ENCODE measurements at regions not wholly inside any gene's neighbourhood (a gene's known extent, or its start where the extent isn't known, plus 50 kb on each side); places are given as distances from the start of the nearest gene placed in this dataset.

- Histone ChIP-seq H3K9ac (ENCODE audit: control insufficient read depth, insufficient read depth, low read length) (no peak overlapping the region), H4K20me1 (ENCODE audit: control insufficient read depth, insufficient read depth) (no peaks in the 10 kb centered on the region), H3K9me3 (replicated peaks; ENCODE audit: control insufficient read depth, insufficient read depth, low read length) (no peaks in the 10 kb centered on the region; the same call in 2 of the 3 replicates), H3K27ac (ENCODE audit: control insufficient read depth, insufficient read depth) (no peak overlapping the region), H3K4me2 (ENCODE audit: control insufficient read depth, insufficient read depth) (no peak overlapping the region), H3K36me3 (ENCODE audit: control insufficient read depth in 2 of 2, insufficient read depth in 2 of 2, low read length in 1 of 2) (no peaks in the 10 kb centered on the region), H3K4me3 (no peak overlapping the region), H3K4me1 (ENCODE audit: control insufficient read depth, insufficient read depth, low read length) (no peaks in the 10 kb centered on the region), H3K79me2 (ENCODE audit: control insufficient read depth, insufficient read depth, low read length) (no peaks in the 10 kb centered on the region), H2AFZ (ENCODE audit: control insufficient read depth, low read depth, low read length) (no peak overlapping the region), H3K27me3 (replicated peaks in 1 of 2; ENCODE audit: control insufficient read depth in 2 of 2, insufficient read depth in 2 of 2, low read length in 1 of 2) (no peaks in the 10 kb centered on the region)
- WGBS (ENCODE audit: insufficient coverage, insufficient replicate concordance, low lambda C conversion rate, missing lambda C conversion rate) = 9% methylated on average over 5 of the region's 5 CpGs
- FAIRE-seq (no peak), DNase-seq (ENCODE audit: low read depth, low spot score) (no peak), ATAC-seq (no peak)
- intact Hi-C loops (cut with micrococcal nuclease; ENCODE audit: unreplicated experiment) (no loop called here), in situ Hi-C loops (cut with MboI) (no loop called here)
- TF ChIP-seq SIX5 (IDR thresholded peaks at IDR 0.05; ENCODE audit: low read depth, low read length, severe bottlenecking) (no peak), HDGF (IDR thresholded peaks at IDR 0.05) (no peak), NR2F1 (conservative IDR thresholded peaks at IDR 0.05) (no peak), IRF5 (IDR thresholded peaks at IDR 0.05; ENCODE audit: borderline replicate concordance) (no peak)
- SMC1A ChIA-PET (ENCODE audit: uncharacterized antibody, unreplicated experiment) = no interaction called here
- BruUV-seq (replicated peaks) = no TSS peak
- POLR2A ChIA-PET = no interaction called here
- CTCF ChIA-PET = no interaction called here
- RAD21 ChIA-PET (ENCODE audit: unreplicated experiment) = no interaction called here
These were observed 56.3 kb upstream of the S1PR3 start for GRCh38 chr9:88934876-88935535.

GRCh38 chr9:88936132-88936531 is 55.1 kb upstream of the S1PR3 start:
- H3K4me3 ChIP-seq = no peak overlapping the region
- H3K27me3 ChIP-seq (replicated peaks in 1 of 2; ENCODE audit: control insufficient read depth in 2 of 2, insufficient read depth in 2 of 2, low read length in 1 of 2) = no peaks in the 10 kb centered on the region
- WGBS (ENCODE audit: insufficient coverage, insufficient replicate concordance, low lambda C conversion rate, missing lambda C conversion rate) = 0% methylated on average over 2 of the region's 2 CpGs
- in situ Hi-C loops (cut with MboI) (no loop called here), intact Hi-C loops (cut with micrococcal nuclease; ENCODE audit: unreplicated experiment) (no loop called here)
- H3K9me3 ChIP-seq (replicated peaks; ENCODE audit: control insufficient read depth, insufficient read depth, low read length) = no peaks in the 10 kb centered on the region; the same call in 2 of the 3 replicates
- H3K4me1 ChIP-seq (ENCODE audit: control insufficient read depth, insufficient read depth, low read length) = no peaks in the 10 kb centered on the region
- ChIA-PET POLR2A (no interaction called here), RAD21 (ENCODE audit: unreplicated experiment) (no interaction called here), SMC1A (ENCODE audit: uncharacterized antibody, unreplicated experiment) (no interaction called here), CTCF (no interaction called here)
- no peak overlapping the region for H2AFZ ChIP-seq (ENCODE audit: control insufficient read depth, low read depth, low read length)
- no TSS peak for BruUV-seq (replicated peaks)
- H4K20me1 ChIP-seq (ENCODE audit: control insufficient read depth, insufficient read depth) = no peaks in the 10 kb centered on the region
- H3K27ac ChIP-seq (ENCODE audit: control insufficient read depth, insufficient read depth) = no peak overlapping the region
- DNase-seq (ENCODE audit: low read depth, low spot score) (no peak), FAIRE-seq (no peak), ATAC-seq (no peak)
- no peak overlapping the region for H3K9ac ChIP-seq (ENCODE audit: control insufficient read depth, insufficient read depth, low read length)
- H3K4me2 ChIP-seq (ENCODE audit: control insufficient read depth, insufficient read depth) = no peak overlapping the region
- H3K79me2 ChIP-seq (ENCODE audit: control insufficient read depth, insufficient read depth, low read length) = no peaks in the 10 kb centered on the region
- no peaks in the 10 kb centered on the region for H3K36me3 ChIP-seq (ENCODE audit: control insufficient read depth in 2 of 2, insufficient read depth in 2 of 2, low read length in 1 of 2)
- no peak for TF ChIP-seq MAX (IDR thresholded peaks at IDR 0.05; ENCODE audit: low read depth, low read length)
- no peak for TF ChIP-seq MYB (IDR thresholded peaks at IDR 0.05; ENCODE audit: borderline replicate concordance, low read depth, low read length)
- TF ChIP-seq ELK1 (IDR thresholded peaks at IDR 0.05; ENCODE audit: low read depth, low read length) = no peak
- TF ChIP-seq FOXK2 (IDR thresholded peaks at IDR 0.05) = no peak
- TF ChIP-seq BHLHE40 (IDR thresholded peaks at IDR 0.05; ENCODE audit: borderline replicate concordance in 1 of 2, low read depth in 2 of 2, low read length in 1 of 2) = no peak
- no peak for TF ChIP-seq FOS (IDR thresholded peaks at IDR 0.05; ENCODE audit: borderline replicate concordance, extremely low read depth, insufficient read length)
- TF ChIP-seq, protein P1, sequence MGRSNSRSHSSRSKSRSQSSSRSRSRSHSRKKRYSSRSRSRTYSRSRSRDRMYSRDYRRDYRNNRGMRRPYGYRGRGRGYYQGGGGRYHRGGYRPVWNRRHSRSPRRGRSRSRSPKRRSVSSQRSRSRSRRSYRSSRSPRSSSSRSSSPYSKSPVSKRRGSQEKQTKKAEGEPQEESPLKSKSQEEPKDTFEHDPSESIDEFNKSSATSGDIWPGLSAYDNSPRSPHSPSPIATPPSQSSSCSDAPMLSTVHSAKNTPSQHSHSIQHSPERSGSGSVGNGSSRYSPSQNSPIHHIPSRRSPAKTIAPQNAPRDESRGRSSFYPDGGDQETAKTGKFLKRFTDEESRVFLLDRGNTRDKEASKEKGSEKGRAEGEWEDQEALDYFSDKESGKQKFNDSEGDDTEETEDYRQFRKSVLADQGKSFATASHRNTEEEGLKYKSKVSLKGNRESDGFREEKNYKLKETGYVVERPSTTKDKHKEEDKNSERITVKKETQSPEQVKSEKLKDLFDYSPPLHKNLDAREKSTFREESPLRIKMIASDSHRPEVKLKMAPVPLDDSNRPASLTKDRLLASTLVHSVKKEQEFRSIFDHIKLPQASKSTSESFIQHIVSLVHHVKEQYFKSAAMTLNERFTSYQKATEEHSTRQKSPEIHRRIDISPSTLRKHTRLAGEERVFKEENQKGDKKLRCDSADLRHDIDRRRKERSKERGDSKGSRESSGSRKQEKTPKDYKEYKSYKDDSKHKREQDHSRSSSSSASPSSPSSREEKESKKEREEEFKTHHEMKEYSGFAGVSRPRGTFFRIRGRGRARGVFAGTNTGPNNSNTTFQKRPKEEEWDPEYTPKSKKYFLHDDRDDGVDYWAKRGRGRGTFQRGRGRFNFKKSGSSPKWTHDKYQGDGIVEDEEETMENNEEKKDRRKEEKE (IDR thresholded peaks at IDR 0.05) = no peak
- TF ChIP-seq SMARCA5 (IDR thresholded peaks at IDR 0.05) = no peak
